ENCODE measurements at regions not wholly inside any gene's neighbourhood (a gene's known extent, or its start where the extent isn't known, plus 50 kb on each side); places are given as distances from the start of the nearest gene placed in this dataset.

GRCh38 chr3:181276358-181276896 lies 286.9 kb upstream of the DNAJC19 start:
- no peaks in the 10 kb centered on the region for H3F3A ChIP-seq (ENCODE audit: control insufficient read depth, insufficient read depth)
- no peaks in the 10 kb centered on the region for H3K36me3 ChIP-seq (ENCODE audit: control insufficient read depth, low read length)
- 0 out of 2 replicates have a peak, but pooled peaks cover 3% of the 10 kb centered on the region for H3K27me3 ChIP-seq (ENCODE audit: control insufficient read depth, low read length)
- H3K4me1 ChIP-seq (ENCODE audit: control insufficient read depth, low read length) = no peaks in the 10 kb centered on the region
- no peak overlapping the region for H3K27ac ChIP-seq (ENCODE audit: low read depth, low read length)
- no peak overlapping the region for H3K4me2 ChIP-seq (ENCODE audit: low read length)
- no peaks in the 10 kb centered on the region for H3K9me3 ChIP-seq (ENCODE audit: control insufficient read depth, insufficient read depth, low read length)
- H3K9me2 ChIP-seq (replicated peaks; ENCODE audit: control insufficient read depth, low read length) = no peaks in the 10 kb centered on the region
- H4K20me1 ChIP-seq (ENCODE audit: control insufficient read depth, insufficient read depth, low read depth, low read length) = no peaks in the 10 kb centered on the region
- H3K79me2 ChIP-seq (ENCODE audit: control insufficient read depth, low read length) = no peaks in the 10 kb centered on the region
- no peak for TF ChIP-seq EZH2phosphoT487 (IDR thresholded peaks at IDR 0.05; ENCODE audit: borderline replicate concordance, low read length)
- TF ChIP-seq CTCF (IDR thresholded peaks at IDR 0.05; ENCODE audit: low read depth, low read length, poor library complexity, severe bottlenecking) = no peak
- H3K4me3 ChIP-seq (ENCODE audit: low read length) = no peak overlapping the region

- H3K9me2 ChIP-seq (replicated peaks; ENCODE audit: control insufficient read depth, low read length) = no peaks in the 10 kb centered on the region
- no peak overlapping the region for H3K4me2 ChIP-seq (ENCODE audit: low read length)
- no peaks in the 10 kb centered on the region for H3K9me3 ChIP-seq (ENCODE audit: control insufficient read depth, insufficient read depth, low read length)
- H3K27ac ChIP-seq (ENCODE audit: low read depth, low read length) = no peak overlapping the region
- H3K36me3 ChIP-seq (ENCODE audit: control insufficient read depth, low read length) = no peaks in the 10 kb centered on the region
- 0 out of 2 replicates have a peak, but pooled peaks cover 3% of the 10 kb centered on the region for H3K27me3 ChIP-seq (ENCODE audit: control insufficient read depth, low read length)
- no peaks in the 10 kb centered on the region for H3K4me1 ChIP-seq (ENCODE audit: control insufficient read depth, low read length)
- H3K4me3 ChIP-seq (ENCODE audit: low read length) = no peak overlapping the region
- H4K20me1 ChIP-seq (ENCODE audit: control insufficient read depth, insufficient read depth, low read depth, low read length) = no peaks in the 10 kb centered on the region
- TF ChIP-seq EZH2phosphoT487 (IDR thresholded peaks at IDR 0.05; ENCODE audit: borderline replicate concordance, low read length) (no peak), CTCF (IDR thresholded peaks at IDR 0.05; ENCODE audit: low read depth, low read length, poor library complexity, severe bottlenecking) (no peak)
- H3F3A ChIP-seq (ENCODE audit: control insufficient read depth, insufficient read depth) = no peaks in the 10 kb centered on the region
- H3K79me2 ChIP-seq (ENCODE audit: control insufficient read depth, low read length) = no peaks in the 10 kb centered on the region
These were observed 284.5 kb upstream of the DNAJC19 start for GRCh38 chr3:181274025-181274424.

- Histone ChIP-seq H3K4me3 (ENCODE audit: low read length) (no peak overlapping the region), H3K9me3 (ENCODE audit: control insufficient read depth, insufficient read depth, low read length) (no peaks in the 10 kb centered on the region), H3K9me2 (replicated peaks; ENCODE audit: control insufficient read depth, low read length) (no peaks in the 10 kb centered on the region), H3K27ac (ENCODE audit: low read depth, low read length) (no peak overlapping the region), H3K36me3 (ENCODE audit: control insufficient read depth, low read length) (no peaks in the 10 kb centered on the region), H3K79me2 (ENCODE audit: control insufficient read depth, low read length) (no peaks in the 10 kb centered on the region), H4K20me1 (ENCODE audit: control insufficient read depth, insufficient read depth, low read depth, low read length) (no peaks in the 10 kb centered on the region), H3K4me2 (ENCODE audit: low read length) (no peak overlapping the region), H3K27me3 (ENCODE audit: control insufficient read depth, low read length) (no peaks in the 10 kb centered on the region), H3K4me1 (ENCODE audit: control insufficient read depth, low read length) (peaks cover 3% of the 10 kb centered on the region; the same call in 1 of the 2 replicates), H3F3A (ENCODE audit: control insufficient read depth, insufficient read depth) (no peaks in the 10 kb centered on the region)
- TF ChIP-seq CTCF (IDR thresholded peaks at IDR 0.05; ENCODE audit: low read depth, low read length, poor library complexity, severe bottlenecking) = no peak
- no peak for TF ChIP-seq EZH2phosphoT487 (IDR thresholded peaks at IDR 0.05; ENCODE audit: borderline replicate concordance, low read length)
These were observed 277.8 kb upstream of the DNAJC19 start for GRCh38 chr3:181267312-181267711.
